ENCODE measurements at regions not wholly inside any gene's neighbourhood (a gene's known extent, or its start where the extent isn't known, plus 50 kb on each side); places are given as distances from the start of the nearest gene placed in this dataset.

- TF ChIP-seq POLR2A (IDR thresholded peaks at IDR 0.05) (no peak), CTCF (IDR thresholded peaks at IDR 0.05) (no peak), POLR2AphosphoS5 (IDR thresholded peaks at IDR 0.05) (no peak)
Measured at GRCh38 chr1:71304125-71304524, 223.3 kb upstream of the ZRANB2 start.

All from upper lobe of left lung (tissue), 4 donors.